Activated CD4-positive, CD25-positive, alpha-beta regulatory T cell treated with anti-CD3 and anti-CD28 coated beads, Interleukin-2, amount 50 U/mL, for 24 hours (primary cell): ENCODE measurements at regions not wholly inside any gene's neighbourhood (a gene's known extent, or its start where the extent isn't known, plus 50 kb on each side); places are given as distances from the start of the nearest gene placed in this dataset.

Experiments
- ATAC-seq, 2 donors: fragments of 150-1000 bp; cut with Tn5 transposase; one replicate each; pipeline ENCODE4 v1.10.0; 2021; ENCODE audit warnings: mild to moderate bottlenecking in 1 of 2, moderate library complexity in 1 of 2

GRCh38 chr13:40172878-40173277, 493.6 kb downstream of the FOXO1 start:
- no peak for ATAC-seq

- ATAC-seq, result no peak
These were observed 490.8 kb downstream of the FOXO1 start for GRCh38 chr13:40175639-40176038.

- ATAC-seq, result no peak
These were observed 490.2 kb downstream of the FOXO1 start for GRCh38 chr13:40176242-40176641.

DNA sequence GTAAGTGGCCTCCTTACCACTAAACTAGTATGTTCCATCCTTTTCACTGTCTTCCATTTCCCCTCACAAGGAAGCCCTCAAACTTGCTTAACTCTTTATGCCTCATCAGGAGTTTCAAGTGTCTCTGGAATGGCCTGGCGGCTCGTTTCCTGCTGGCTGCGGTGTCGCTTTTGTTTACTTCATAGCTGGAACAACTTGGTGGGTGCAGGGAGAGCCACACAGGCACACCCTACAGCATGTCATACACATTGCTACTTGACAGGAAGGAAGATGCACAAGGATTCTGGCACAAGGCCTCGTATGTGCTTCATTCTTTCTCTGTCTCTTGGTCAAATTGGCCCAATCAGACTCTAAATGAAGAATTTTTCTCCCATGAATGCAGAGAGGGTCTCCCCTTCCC, 488.3 kb downstream of the FOXO1 start:
- no peak for ATAC-seq

DNA sequence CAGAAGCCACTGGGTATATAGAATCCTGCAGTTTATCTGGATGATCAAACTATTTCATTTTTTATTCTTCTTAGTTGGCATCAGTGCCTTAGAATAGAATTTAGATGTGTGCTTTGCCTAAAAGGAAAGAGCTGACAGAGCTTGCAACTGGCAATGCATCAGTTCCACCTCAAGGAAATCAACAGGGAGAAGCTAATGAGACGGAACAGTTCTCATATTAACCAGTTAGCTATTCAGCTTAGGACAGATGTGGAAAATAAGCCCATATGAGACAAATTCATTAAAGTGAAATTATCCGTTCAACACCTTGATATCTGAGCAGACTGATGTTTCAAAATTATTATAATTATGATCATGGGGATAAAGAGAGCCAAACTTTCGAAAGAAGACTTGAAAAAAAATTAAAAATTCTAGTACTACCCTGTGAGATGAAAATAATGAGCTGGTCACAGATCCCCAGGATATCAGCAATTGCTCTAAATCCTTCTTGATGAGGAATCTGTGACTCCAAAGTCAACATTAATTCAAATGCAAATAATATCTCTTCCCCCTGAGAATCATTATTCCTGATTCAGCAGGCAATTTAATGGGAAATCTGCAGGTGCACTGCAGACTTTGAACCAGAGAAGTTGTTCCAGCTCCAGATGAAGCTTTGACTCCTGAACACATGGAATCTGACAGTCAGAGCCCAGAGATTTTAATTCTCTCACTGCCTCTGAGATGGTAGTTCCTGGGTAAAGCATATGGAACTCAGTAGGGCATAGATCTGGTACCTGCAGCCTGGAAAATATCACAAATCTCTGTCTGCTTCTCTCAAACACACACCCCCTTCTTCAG, 486.8 kb downstream of the FOXO1 start:
- no peak for ATAC-seq

GRCh38 chr13:40180776-40181175, 485.7 kb downstream of the FOXO1 start:
- no peak for ATAC-seq

DNA sequence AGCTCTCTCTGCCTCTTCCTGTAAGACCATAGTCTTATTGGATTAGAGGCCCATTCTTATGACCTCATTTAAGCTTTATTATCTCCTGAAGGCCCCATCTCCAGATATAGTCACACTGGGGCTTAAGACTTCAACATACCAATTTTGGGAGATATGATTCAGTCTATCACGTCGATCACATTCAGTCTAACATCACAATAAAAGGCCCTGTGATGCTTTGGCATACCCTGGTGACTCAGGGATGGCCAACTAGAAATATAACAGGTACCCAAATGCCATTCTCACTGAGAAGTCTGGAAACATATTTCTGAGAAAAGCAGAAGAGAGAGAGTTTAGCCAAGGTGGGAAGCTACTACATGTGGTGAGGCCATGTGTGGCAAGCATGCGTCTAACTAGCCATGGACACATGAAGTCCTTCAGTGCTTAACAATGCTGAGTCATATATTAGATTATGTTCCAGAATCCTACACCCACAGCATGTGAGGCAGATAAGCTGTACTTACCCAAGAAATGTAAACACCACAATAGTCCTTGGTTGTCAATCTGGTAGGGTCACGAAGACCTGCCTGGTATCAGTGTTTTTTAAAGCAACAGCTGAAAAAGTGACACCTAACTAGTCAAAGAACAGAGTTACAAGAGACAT, 485.1 kb downstream of the FOXO1 start:
- peak; percentile 54 to 65 for ATAC-seq

DNA sequence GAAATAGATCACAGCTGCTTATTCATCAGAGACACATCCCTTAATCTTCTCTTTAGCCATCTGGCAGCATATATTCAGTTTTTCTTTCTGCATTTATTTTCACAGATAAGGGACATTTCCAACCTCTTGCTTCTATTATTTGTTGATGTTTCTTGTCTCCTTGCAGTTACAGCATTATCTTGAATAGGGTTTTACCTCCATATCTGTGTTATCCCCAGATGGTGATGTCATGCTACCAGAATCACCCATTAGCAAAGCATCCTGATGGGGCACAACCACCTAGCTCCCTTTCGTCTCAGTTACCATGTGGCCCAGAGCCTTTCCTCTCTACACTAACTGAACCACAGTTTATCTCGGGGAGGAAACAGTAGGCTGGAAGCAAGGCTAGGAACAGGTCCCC, 483.9 kb downstream of the FOXO1 start:
- no peak for ATAC-seq

DNA sequence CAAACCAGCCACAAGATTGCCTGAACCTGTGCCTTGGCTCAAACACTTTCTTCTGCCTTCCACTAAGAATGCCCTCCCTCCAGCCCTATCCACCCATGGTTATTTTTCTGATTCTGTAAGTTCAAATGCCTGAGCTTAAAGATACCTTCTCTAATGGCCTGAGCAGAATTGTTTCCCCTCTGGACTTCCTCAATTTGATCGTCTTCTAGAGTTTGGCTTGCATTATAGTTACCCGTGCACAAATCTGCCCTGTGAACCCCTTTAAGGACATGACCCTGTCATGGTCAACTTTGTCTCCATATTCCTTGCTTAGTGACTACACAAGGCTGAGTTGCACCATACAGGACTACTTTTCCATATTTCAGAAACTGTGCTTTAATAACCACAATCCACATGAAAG, 481.0 kb downstream of the FOXO1 start:
- ATAC-seq, result no peak

GRCh38 chr13:40186041-40186440, 480.4 kb downstream of the FOXO1 start:
- no peak for ATAC-seq

GRCh38 chr13:40186626-40187323, 479.7 kb downstream of the FOXO1 start:
- ATAC-seq, result no peak

DNA sequence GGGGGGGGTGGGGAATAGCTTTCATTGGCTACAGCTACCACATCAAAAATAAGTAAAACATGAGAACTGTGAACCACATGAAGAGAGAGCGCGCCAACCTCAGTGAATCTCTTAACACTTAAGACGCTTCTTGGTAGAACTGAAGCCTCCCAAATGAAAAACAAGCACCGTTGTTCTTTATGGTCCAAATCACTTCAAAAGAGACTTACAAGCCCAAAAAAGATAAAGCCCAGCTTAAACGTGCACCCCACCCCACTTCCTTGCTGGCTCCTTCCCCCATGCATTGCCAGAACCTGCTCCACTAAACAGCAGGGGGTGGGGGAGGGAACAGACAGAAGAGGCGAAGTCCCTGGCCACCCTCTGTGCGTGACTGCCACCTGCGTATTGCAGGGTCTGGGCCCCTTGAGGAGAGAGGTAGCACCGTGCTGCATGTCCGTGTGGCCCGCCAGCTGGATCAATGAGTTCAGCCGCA, 479.1 kb downstream of the FOXO1 start:
- ATAC-seq, result peak; percentile 68 to 69

DNA sequence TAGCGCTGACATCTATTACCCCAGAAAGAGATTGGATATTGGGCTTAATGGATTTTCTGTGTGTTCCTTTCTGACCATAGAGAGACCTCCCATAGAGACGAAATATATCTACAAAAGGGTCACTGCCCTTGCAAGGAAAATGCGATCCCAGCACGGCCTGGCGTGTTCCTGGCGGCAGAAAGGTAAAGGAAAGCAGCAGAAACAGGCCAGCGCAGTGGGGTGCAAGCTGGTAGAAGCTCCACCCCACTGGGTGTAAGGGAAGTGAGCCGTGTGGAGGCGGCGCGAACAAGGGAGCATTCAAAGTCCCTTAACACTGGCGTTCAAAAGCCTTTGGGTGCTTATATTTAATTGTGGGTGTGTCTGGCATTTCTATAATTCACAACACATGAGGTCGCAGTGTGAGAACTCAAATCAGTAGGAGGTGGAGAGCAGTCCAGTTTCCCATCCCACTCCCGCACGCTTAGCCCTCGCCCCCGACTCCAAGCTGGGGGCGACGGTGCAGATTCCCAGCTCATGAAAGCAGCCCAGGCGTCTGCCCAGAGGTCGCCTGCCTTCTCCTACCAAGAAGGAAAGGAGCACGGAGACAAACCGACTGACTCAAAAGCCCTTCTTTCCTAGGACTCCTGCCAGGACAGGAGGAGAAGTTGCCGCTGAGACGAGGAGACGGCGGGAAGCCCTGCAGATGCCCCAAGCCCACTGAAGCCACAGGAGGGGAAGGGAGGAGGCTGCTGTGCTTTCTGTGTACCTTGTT, 478.4 kb downstream of the FOXO1 start:
- ATAC-seq, result peak; percentile 30 to 34

- peak; percentile 52 to 65 for ATAC-seq
These were observed 477.0 kb downstream of the FOXO1 start for GRCh38 chr13:40189426-40189825.

DNA sequence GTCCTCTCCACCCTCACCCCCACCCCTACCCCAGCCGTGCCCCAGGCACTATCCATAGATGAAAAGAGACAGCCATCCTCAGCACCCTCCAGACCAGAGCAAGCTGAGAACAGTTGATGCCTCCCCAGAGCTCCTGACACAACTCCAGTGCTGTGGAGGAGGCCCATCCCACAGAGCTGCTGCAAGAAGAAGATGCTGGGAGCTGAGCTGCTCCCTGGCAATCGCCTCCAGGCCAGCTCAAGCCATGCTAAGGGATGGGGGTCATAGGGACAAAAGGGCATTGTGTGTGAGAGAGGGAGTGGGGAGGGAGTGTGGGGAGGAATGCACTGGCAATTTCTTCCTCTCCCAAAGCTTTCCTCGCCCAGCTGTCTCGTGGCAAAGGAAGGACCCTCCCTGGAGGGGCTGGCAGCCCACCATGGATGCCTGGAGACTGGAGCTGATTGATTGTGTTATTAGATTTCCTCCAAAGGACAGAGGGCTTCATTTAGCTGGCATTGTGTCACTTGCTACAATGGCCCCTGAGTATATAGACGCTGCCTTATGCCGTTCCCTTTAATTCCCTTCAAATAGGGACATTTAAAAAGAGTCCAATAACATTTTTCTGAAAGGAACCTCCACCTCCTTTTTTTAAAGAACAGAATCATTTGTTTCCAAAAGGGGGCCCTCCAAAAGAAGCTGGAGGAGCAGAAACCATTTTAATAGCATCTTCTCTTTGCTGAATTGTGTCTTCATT, 476.4 kb downstream of the FOXO1 start:
- ATAC-seq, result no peak

DNA sequence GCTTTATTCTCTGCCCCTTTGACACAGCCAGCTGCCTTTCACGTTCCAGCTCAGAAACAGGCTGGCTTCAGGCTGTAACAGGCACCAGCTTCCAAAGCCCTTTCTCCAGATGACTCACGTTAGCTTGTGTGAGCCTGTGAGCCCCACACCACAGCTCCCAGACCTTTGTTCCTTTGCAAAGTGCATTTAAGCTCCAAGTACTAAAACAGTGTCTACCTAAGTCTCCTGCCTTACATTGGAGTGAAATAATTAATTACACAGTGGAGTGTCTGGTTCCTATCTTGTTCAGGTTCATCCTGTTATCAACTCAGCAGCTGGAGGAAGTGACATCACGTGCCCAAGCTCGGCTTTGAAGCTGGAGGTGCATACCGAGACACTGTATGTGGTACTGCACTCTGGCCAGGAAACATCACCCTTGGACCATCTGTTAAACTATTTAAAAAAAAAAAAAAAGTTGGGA, 475.8 kb downstream of the FOXO1 start:
- peak; percentile 33 to 44 for ATAC-seq

DNA sequence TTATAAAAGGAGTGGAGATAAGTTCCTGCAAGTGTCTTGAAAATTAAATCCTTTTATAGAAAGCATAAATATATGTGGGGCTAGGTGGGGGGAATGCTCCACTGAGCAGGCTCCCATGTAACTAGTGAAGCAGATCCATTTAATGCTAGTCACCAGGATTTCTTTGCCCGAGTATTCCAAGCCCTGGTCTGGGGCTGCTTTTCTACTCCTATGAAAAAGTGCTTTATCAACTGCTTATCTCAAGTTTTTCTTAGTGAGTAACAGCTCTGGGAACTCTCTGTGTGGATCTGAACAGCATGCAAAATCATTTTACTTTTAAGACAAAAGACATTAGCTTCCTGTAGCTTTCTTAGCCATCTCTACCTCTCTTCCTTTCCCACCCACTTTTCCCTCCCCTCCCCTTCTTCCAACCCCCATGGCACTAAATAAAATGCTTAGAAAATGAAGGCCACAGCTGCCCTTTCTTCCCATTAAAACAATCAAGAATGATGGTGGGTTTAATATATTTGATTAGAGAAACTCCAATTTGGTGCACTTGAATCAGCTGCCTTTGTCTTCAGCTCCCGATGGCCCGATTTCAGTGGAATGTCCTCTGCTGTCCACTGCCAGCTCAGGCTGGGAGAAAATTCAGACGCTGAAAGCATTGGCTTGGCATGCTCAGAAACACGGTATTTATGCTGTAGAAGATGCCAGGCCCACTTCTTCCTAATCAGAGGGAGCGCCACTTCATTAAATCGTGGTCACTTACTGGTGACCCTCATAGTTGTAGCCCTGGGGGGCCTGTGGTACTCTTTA, 475.1 kb downstream of the FOXO1 start:
- ATAC-seq, result no peak

GRCh38 chr13:40192452-40192851, 474.0 kb downstream of the FOXO1 start:
- no peak for ATAC-seq

DNA sequence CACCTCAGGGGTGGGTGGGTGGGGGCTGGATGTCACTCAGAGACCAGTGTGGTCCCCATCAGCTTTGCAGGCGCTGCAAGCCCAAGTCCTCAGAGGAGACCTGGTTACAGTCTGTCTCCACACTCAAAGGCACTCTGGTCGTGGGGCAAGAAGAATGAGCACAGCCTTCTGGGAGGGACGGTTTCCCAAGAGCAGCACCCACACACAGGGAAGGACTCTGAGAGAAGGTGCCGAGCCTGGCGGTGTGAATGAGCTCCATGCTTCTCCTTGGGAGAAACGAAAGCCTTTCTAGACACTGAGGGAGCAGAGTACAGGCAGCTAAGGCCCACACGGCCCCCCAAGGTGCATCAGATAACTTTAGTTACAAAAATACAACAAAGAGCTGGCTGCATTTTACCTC, 473.6 kb downstream of the FOXO1 start:
- no peak for ATAC-seq

DNA sequence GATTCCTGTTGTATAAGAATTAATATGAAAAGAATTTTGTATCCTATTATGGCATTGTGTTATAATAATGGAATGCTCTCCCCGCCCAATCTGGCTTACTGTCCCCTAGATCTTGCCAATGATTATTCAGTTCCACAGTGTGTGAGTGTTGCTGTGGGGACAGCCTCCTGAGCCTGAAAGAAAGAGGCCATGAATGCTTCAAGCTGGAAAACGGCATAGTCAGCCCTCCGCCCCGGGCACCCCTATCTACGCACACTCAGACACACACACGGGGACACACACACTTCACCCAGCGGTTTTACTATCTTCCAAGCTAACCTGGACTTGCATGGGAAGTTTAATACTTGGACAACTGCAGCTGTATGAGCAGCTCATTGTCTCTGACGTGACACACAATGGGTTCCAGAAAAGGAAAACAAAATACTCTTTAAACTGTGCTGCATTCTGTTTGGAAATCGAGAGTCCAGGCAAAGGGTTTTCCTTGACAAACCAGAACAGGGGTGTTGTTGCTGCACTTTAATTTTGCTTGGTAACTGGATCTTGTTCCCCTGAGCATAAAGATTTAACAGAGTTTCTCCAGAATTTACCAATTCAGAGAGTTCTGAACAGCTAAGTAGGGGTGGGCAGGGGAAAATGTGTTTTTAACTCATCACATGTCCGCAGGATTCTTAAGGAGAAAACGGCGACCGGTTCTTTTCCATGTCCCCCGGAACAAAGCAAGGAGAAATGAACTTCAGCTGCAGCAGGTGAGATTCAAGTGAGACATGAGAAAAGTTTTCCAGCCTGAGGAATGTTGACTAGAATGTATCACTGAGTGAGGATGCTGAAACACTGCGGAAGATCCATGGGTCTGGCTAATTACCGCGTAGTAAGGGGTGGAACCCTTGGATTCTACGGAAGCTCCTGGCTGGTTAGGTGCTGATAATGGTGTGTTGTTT, 472.9 kb downstream of the FOXO1 start:
- no peak for ATAC-seq
